H9 (cell line): ENCODE measurements at regions not wholly inside any gene's neighbourhood (a gene's known extent, or its start where the extent isn't known, plus 50 kb on each side); places are given as distances from the start of the nearest gene placed in this dataset.

Source experiments
- DNase-seq: peaks from one replicate; pipeline ENCODE4 v3.0.0-alpha.2; 2017
- H2AFZ ChIP-seq: one replicate; pipeline ENCODE4 v1.6.1; 2013; ENCODE audit warnings: mild to moderate bottlenecking, low read length, control low read depth, moderate library complexity
- H2AK5ac ChIP-seq: 2 replicates; pipeline ENCODE4 v1.6.1; 2013; ENCODE audit warnings: low read length, control low read depth, mixed read lengths; ENCODE audit not compliant: insufficient read length
- H2BK120ac ChIP-seq: one replicate; pipeline ENCODE4 v1.6.1; 2013; ENCODE audit warnings: low read depth, mild to moderate bottlenecking, low read length, control low read depth, inconsistent platforms; ENCODE audit not compliant: poor library complexity, severe bottlenecking
- H2BK12ac ChIP-seq: 2 replicates; pipeline ENCODE4 v1.6.1; 2013; ENCODE audit warnings: low read length, control low read depth, mixed read lengths, low read depth; ENCODE audit not compliant: insufficient read length
- H2BK15ac ChIP-seq: 2 replicates; pipeline ENCODE4 v1.6.1; 2013; ENCODE audit warnings: low read depth, low read length, control low read depth
- H2BK20ac ChIP-seq: one replicate; pipeline ENCODE4 v1.6.1; 2013; ENCODE audit warnings: low read depth, mild to moderate bottlenecking, low read length, control low read depth, inconsistent platforms; ENCODE audit not compliant: poor library complexity, severe bottlenecking
- H2BK5ac ChIP-seq: 2 replicates; pipeline ENCODE4 v1.6.1; 2013; ENCODE audit warnings: low read length, control low read depth, mixed read lengths; ENCODE audit not compliant: insufficient read length
- H3K14ac ChIP-seq: 2 replicates; pipeline ENCODE4 v1.6.1; 2013; ENCODE audit warnings: low read length, control low read depth; ENCODE audit not compliant: insufficient read depth
- H3K18ac ChIP-seq: 2 replicates; pipeline ENCODE4 v1.6.1; 2013; ENCODE audit warnings: low read depth, mild to moderate bottlenecking, mixed read lengths, low read length, control low read depth; ENCODE audit not compliant: insufficient read length
- H3K23ac ChIP-seq: 2 replicates; pipeline ENCODE4 v1.6.1; 2013; ENCODE audit warnings: low read length, control low read depth, mixed read lengths, low read depth; ENCODE audit not compliant: insufficient read length
- H3K23me2 ChIP-seq: 2 replicates; pipeline ENCODE4 v1.6.1; 2013; ENCODE audit warnings: low read depth, mild to moderate bottlenecking, mixed read lengths, low read length, control low read depth; ENCODE audit not compliant: insufficient read length, poor library complexity, severe bottlenecking
- H3K27ac ChIP-seq: 2 replicates; pipeline ENCODE4 v1.5.1; 2013; ENCODE audit warnings: low read length, control low read depth, mixed read lengths, low read depth; ENCODE audit not compliant: insufficient read length
- H3K27me3 ChIP-seq: 2 replicates; pipeline ENCODE4 v1.6.1; 2013; ENCODE audit warnings: low read length, control low read depth, inconsistent platforms; ENCODE audit not compliant: insufficient read depth
- H3K4ac ChIP-seq: 2 replicates; pipeline ENCODE4 v1.6.1; 2013; ENCODE audit warnings: low read depth, mild to moderate bottlenecking, control low read depth, inconsistent platforms, low read length, moderate library complexity
- H3K4me1 ChIP-seq: 2 replicates; pipeline ENCODE4 v1.6.1; 2013; ENCODE audit warnings: low read length, control low read depth, inconsistent platforms; ENCODE audit not compliant: insufficient read depth
- H3K4me2 ChIP-seq: 2 replicates; pipeline ENCODE4 v1.6.1; 2013; ENCODE audit warnings: low read length, control low read depth, mixed read lengths; ENCODE audit not compliant: insufficient read length, insufficient read depth
- H3K56ac ChIP-seq: 2 replicates; pipeline ENCODE4 v1.6.1; 2013; ENCODE audit warnings: low read depth, mild to moderate bottlenecking, mixed read lengths, low read length, control low read depth; ENCODE audit not compliant: insufficient read length
- H3K79me1 ChIP-seq: 2 replicates; pipeline ENCODE4 v1.6.1; 2013; ENCODE audit warnings: low read depth, mild to moderate bottlenecking, moderate library complexity, low read length, control low read depth, inconsistent platforms; ENCODE audit not compliant: insufficient read depth, poor library complexity, severe bottlenecking
- H3K79me2 ChIP-seq: 2 replicates; pipeline ENCODE4 v1.6.1; 2013; ENCODE audit warnings: low read length, control low read depth, inconsistent platforms; ENCODE audit not compliant: insufficient read depth
- H3K9ac ChIP-seq: 2 replicates; pipeline ENCODE4 v1.6.1; 2013; ENCODE audit warnings: low read length, control low read depth, mixed read lengths; ENCODE audit not compliant: insufficient read length; ENCODE audit errors: extremely low read depth
- H3K9me3 ChIP-seq: one replicate; pipeline ENCODE4 v1.6.1; 2013; ENCODE audit warnings: low read depth, low read length, inconsistent platforms; ENCODE audit not compliant: control insufficient read depth
- H3T11ph ChIP-seq: one replicate; pipeline ENCODE4 v1.6.1; 2013; ENCODE audit warnings: mild to moderate bottlenecking, low read length, control low read depth, inconsistent platforms
- H4K20me1 ChIP-seq: one replicate; pipeline ENCODE4 v1.6.1; 2013; ENCODE audit not compliant: control insufficient read depth, insufficient read length, insufficient read depth
- H4K5ac ChIP-seq: 2 replicates; pipeline ENCODE4 v1.6.1; 2013; ENCODE audit warnings: low read depth, mild to moderate bottlenecking, mixed read lengths, low read length, control low read depth; ENCODE audit not compliant: insufficient read length
- H4K8ac ChIP-seq: replicated peaks from 2 replicates; pipeline ENCODE4 v1.6.1; 2013; ENCODE audit warnings: low read length, control low read depth, mixed read lengths, low read depth; ENCODE audit not compliant: insufficient read length
- H4K91ac ChIP-seq: 2 replicates; pipeline ENCODE4 v1.6.1; 2013; ENCODE audit warnings: low read depth, mild to moderate bottlenecking, moderate library complexity, mixed read lengths, low read length, control low read depth; ENCODE audit not compliant: insufficient read length
- H3K27ac Mint-ChIP-seq, 3 experiments: 2 replicates in 2 of 3; 3 replicates in 1 of 3; pipeline ENCODE4 v1.8.0; 2020 to 2021; ENCODE audit warnings: mixed read lengths in 3 of 3, mild to moderate bottlenecking in 1 of 3, moderate library complexity in 1 of 3
- H3K27me3 Mint-ChIP-seq: 2 replicates; pipeline ENCODE4 v1.8.0; 2021; ENCODE audit warnings: low read depth, mild to moderate bottlenecking, moderate library complexity, mixed read lengths
- H3K36me3 Mint-ChIP-seq, 3 experiments: 2 replicates in 2 of 3; 3 replicates in 1 of 3; pipeline ENCODE4 v1.8.0; 2020 to 2021; ENCODE audit warnings: low read depth in 3 of 3, mixed read lengths in 3 of 3; ENCODE audit not compliant: insufficient read depth in 1 of 3
- H3K4me1 Mint-ChIP-seq, 2 experiments: 2 replicates each; pipeline ENCODE4 v1.8.0; 2020; ENCODE audit warnings: mixed read lengths in 2 of 2
- H3K4me3 Mint-ChIP-seq, 2 experiments: 2 replicates in 1 of 2; 3 replicates in 1 of 2; pipeline ENCODE4 v1.8.0; 2020 to 2021; ENCODE audit warnings: mild to moderate bottlenecking in 2 of 2, mixed read lengths in 2 of 2, moderate library complexity in 1 of 2
- H3K9me3 Mint-ChIP-seq, 2 experiments: 2 replicates in 1 of 2; 3 replicates in 1 of 2; pipeline ENCODE4 v1.8.0; 2020; ENCODE audit warnings: mild to moderate bottlenecking in 2 of 2, mixed read lengths in 2 of 2, moderate library complexity in 1 of 2
- WGBS: extraction: QIAGEN DNeasy Blood & Tissue Kit; methylation state at CpG from one replicate; pipeline ENCODE4 v1.1.7; 2013; ENCODE audit warnings: missing lambda C conversion rate, low lambda C conversion rate, mixed read lengths; ENCODE audit not compliant: insufficient read length; ENCODE audit errors: extremely low coverage; 5-methylcytosine and 5-hydroxymethylcytosine counted together
- TF ChIP-seq, protein P1 (sequence below): fragments of 200-600 bp; sonication (generic); conservative IDR thresholded peaks from 3 replicates; pipeline ENCODE4 v1.8.0; 2021; ENCODE audit warnings: antibody characterized with exemption, mild to moderate bottlenecking

- Histone ChIP-seq H3K4ac (no peak overlapping the region), H2BK120ac (no peak overlapping the region), H3K18ac (no peak overlapping the region), H4K91ac (no peak overlapping the region), H3K4me1 (peaks cover 4% of the 10 kb centered on the region; the same call in 1 of the 2 replicates), H3K23ac (no peak overlapping the region), H3K4me2 (no peak overlapping the region), H3K9me3 (no peaks in the 10 kb centered on the region), H3K79me2 (no peaks in the 10 kb centered on the region), H2BK15ac (no peak overlapping the region), H2BK20ac (no peak overlapping the region), H3K9ac (no peak overlapping the region), H4K5ac (no peak overlapping the region), H2AFZ (no peak overlapping the region), H3K27ac (no peak overlapping the region), H4K8ac (no peak overlapping the region), H3T11ph (no peak overlapping the region), H3K23me2 (no peaks in the 10 kb centered on the region), H3K14ac (no peak overlapping the region), H3K79me1 (no peaks in the 10 kb centered on the region), H2BK5ac (no peak overlapping the region), H2BK12ac (no peak overlapping the region), H3K56ac (no peak overlapping the region), H4K20me1 (no peaks in the 10 kb centered on the region), H2AK5ac (no peak overlapping the region), H3K27me3 (no peaks in the 10 kb centered on the region)
- no peak for DNase-seq
- H3K27me3 Mint-ChIP-seq: peaks cover 15% of the 10 kb centered on the region
- peaks cover 16 to 21% of the 10 kb centered on the region in 2 experiments for H3K4me1 Mint-ChIP-seq
- no peak overlapping the region for H3K4me3 Mint-ChIP-seq
- H3K27ac Mint-ChIP-seq: no peak overlapping the region; a peak in 1 of 7 replicates
- TF ChIP-seq, protein P1, sequence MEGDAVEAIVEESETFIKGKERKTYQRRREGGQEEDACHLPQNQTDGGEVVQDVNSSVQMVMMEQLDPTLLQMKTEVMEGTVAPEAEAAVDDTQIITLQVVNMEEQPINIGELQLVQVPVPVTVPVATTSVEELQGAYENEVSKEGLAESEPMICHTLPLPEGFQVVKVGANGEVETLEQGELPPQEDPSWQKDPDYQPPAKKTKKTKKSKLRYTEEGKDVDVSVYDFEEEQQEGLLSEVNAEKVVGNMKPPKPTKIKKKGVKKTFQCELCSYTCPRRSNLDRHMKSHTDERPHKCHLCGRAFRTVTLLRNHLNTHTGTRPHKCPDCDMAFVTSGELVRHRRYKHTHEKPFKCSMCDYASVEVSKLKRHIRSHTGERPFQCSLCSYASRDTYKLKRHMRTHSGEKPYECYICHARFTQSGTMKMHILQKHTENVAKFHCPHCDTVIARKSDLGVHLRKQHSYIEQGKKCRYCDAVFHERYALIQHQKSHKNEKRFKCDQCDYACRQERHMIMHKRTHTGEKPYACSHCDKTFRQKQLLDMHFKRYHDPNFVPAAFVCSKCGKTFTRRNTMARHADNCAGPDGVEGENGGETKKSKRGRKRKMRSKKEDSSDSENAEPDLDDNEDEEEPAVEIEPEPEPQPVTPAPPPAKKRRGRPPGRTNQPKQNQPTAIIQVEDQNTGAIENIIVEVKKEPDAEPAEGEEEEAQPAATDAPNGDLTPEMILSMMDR: no peak
- peaks cover 4 to 7% of the 10 kb centered on the region in 2 experiments for H3K9me3 Mint-ChIP-seq
- WGBS: no CpG with 5 or more reads among the region's 6 CpGs
- peaks cover 0 to 11% (median 1%) of the 10 kb centered on the region in 3 experiments; a peak in 3 of 7 replicates for H3K36me3 Mint-ChIP-seq
Measured at GRCh38 chrX:802846-803245, 172.3 kb downstream of the SHOX start.
